Choroid plexus epithelial cell (primary cell): ENCODE measurements at regions not wholly inside any gene's neighbourhood (a gene's known extent, or its start where the extent isn't known, plus 50 kb on each side); places are given as distances from the start of the nearest gene placed in this dataset.

Experiments used
- DNase-seq: peaks from one replicate; pipeline ENCODE4 v3.0.0-alpha.2; 2010; ENCODE audit warnings: low read depth
- H3K4me3 ChIP-seq: 2 replicates; pipeline ENCODE4 v1.5.1; 2011; ENCODE audit warnings: low read depth, mild to moderate bottlenecking, control low read depth, low read length, moderate library complexity
- TF ChIP-seq, protein P1 (sequence below): conservative IDR thresholded peaks from 2 replicates; pipeline ENCODE4 v1.5.1; 2011; ENCODE audit warnings: low read depth, mild to moderate bottlenecking, control low read depth, inconsistent platforms, low read length, moderate library complexity

DNA sequence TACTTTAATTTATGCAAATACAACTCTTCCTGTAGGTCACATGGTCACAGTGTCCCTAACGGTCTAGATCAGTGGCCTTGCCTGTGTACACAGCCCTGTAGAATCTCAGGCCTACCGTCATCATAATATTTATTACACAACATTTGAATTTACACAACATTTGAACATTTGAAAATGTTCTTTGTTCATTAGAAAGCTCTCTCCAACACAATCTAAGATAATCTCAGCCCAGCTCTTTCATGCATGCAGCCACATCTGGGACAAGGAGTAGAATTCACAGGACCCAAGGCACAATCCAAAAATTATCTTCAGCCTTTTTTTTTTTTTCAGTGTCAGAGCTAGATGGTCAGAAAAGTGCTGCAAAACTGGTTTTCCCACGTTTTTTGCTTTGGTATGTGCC lies 892.8 kb downstream of the TFAP2A start:
- DNase-seq, result no peak
- TF ChIP-seq, protein P1, sequence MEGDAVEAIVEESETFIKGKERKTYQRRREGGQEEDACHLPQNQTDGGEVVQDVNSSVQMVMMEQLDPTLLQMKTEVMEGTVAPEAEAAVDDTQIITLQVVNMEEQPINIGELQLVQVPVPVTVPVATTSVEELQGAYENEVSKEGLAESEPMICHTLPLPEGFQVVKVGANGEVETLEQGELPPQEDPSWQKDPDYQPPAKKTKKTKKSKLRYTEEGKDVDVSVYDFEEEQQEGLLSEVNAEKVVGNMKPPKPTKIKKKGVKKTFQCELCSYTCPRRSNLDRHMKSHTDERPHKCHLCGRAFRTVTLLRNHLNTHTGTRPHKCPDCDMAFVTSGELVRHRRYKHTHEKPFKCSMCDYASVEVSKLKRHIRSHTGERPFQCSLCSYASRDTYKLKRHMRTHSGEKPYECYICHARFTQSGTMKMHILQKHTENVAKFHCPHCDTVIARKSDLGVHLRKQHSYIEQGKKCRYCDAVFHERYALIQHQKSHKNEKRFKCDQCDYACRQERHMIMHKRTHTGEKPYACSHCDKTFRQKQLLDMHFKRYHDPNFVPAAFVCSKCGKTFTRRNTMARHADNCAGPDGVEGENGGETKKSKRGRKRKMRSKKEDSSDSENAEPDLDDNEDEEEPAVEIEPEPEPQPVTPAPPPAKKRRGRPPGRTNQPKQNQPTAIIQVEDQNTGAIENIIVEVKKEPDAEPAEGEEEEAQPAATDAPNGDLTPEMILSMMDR, result no peak
- H3K4me3 ChIP-seq, result no peak overlapping the region

DNA sequence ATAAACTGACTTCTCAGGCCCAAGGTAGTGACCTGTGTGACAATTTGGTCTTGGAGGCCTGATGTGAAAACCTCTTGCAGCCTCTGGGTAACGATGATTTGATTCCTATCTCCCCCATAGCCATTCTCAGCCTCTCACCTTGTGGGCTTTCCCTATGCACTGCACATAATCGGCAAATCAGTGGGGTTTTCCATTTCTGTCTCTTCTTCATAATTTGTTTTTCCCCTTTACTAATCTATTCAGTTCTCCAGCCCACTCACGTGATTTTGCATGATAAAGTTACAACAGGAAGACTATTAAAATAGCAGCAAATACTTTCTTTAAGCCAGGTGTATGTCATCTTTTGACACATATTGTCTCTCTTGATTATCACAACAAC lies 893.7 kb downstream of the TFAP2A start:
- no peak overlapping the region for H3K4me3 ChIP-seq
- TF ChIP-seq, protein P1, result no peak
- no peak for DNase-seq

DNA sequence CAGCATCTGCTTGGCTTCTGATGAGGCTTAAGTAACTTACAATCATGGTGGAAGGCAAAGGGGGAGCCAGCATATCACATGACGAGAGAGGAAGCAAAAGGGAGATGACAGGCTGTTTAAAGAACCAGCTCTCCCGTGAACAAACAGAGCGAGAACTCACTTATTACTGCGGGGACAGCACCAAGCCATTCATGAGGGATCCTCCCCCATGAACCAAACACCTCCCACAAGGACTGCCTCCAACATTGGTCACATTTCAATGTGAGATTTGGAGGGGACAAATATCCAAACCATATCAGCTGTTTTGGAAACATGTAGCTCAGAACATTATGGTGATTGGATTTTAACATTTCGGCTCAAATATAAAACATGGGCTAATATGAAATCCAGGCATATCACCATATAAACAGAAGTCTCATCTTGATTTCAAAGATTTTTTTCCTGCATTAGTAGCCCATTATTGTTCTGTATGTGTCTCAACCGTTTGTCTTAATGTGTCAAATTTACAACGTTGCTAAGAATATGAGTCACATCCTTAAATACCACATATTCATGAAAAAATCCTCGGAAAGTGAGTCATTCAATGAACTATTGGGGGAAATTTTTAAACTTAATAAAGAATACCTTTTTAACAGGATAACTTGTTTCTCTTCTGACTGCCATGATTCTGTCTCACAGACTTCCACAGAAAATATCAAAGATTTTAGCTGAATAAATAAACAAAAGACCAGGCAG lies 894.3 kb downstream of the TFAP2A start:
- DNase-seq, result peak; percentile 88
- no peak overlapping the region for H3K4me3 ChIP-seq
- TF ChIP-seq, protein P1, result no peak

DNA sequence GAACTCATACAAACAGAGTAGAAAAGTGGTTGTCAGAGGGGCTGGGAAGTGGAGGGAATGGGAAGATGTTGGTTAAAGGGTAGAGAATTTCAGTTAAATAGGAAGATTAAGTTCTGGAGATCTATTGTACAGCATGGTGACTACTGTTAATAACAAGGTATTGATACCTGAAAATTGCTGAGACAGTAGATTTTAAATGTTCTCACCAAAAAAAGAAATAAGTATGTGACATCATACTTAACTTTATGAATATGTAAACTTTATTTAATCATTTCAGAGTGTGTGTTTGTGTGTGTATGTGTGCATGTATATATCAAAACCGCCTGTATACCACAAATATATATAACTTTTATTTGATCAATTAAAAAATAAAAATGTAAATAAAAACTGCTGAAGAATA lies 896.4 kb downstream of the TFAP2A start:
- DNase-seq, result no peak
- TF ChIP-seq, protein P1, result no peak
- H3K4me3 ChIP-seq, result no peak overlapping the region

DNA sequence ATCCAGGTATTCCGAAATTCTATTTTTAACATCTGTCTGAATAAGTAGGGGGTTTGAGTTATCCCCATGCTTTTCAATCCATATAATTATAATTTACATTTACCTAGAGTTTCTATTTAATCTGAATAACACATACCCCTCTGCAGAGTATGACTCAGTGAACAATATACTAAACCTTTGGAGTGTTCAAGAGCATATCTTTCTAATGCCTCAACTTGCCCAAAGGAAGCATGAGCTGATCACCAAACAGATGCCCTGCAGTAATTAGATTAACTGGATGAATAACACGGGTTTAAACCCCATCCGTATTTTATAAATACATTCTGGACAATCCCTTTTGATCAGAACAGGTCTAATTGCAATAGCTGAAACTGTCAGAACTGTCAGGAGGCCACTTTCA lies 897.1 kb downstream of the TFAP2A start:
- no peak overlapping the region for H3K4me3 ChIP-seq
- no peak for DNase-seq
- TF ChIP-seq, protein P1, result no peak

DNA sequence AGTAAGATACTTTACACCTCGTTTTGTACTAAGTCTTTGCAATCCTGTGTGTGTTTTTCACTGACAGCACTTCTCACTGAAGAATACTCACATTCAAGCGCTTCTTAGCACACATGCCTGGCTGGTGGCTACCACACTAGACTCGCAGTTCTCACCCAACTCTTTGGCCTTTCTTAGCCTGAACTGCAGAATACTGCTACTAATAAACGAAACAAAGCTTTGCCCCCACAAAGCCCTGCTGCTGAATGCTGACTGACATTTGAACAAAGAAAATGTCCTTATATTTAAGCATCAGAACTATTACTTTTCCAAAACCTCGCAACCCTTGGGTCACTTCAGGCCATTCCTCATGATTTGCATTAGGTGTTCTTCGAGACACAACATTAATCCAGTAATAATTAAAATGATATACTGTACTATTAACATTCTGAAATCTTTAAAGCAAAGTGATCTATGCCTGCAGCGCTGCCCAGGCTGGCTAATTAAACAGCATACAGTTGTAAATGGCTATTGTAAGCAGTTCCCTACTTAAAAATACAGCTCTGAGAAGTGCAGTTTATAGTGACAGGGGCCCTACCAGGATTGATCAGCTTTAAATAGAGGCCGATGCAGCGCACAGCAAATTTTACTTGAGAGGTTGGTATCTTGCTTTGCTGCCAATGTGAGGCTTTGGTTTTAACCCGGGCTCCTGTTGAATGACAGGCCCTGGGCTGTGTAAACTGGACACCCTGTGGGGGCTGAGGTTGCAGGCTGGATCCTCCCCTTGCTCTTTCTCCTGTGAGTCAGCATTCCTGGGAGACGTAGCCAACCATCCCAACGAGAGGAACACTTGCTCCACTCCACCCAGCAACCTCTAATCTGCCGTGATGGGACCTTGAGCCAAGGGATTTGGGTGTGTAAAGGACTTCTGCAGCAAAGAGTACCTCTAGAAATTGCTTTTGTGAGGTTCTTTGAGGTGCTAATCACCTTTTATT lies 899.0 kb downstream of the TFAP2A start:
- peak; percentile 70 for DNase-seq
- no peak overlapping the region for H3K4me3 ChIP-seq
- TF ChIP-seq, protein P1, result no peak
